ENCODE measurements at regions not wholly inside any gene's neighbourhood (a gene's known extent, or its start where the extent isn't known, plus 50 kb on each side); places are given as distances from the start of the nearest gene placed in this dataset.

GRCh38 chr13:30126903-30127428, 180.4 kb downstream of the KATNAL1 start:
- no peak for FAIRE-seq

GRCh38 chr13:30125422-30126073, 181.8 kb downstream of the KATNAL1 start:
- FAIRE-seq = peak; percentile 94

GRCh38 chr13:30124131-30124768, 183.1 kb downstream of the KATNAL1 start:
- peak; percentile 81 for FAIRE-seq

GRCh38 chr13:30123575-30123974, 183.8 kb downstream of the KATNAL1 start:
- FAIRE-seq = no peak

GRCh38 chr13:30121666-30122065, 185.7 kb downstream of the KATNAL1 start:
- FAIRE-seq = no peak

- no peak for FAIRE-seq
Observed at GRCh38 chr13:30121244-30121643, 186.1 kb downstream of the KATNAL1 start.

- no peak for FAIRE-seq
Observed at GRCh38 chr13:30120133-30120822, 187.1 kb downstream of the KATNAL1 start.

GRCh38 chr13:30119476-30119875, 187.9 kb downstream of the KATNAL1 start:
- FAIRE-seq = no peak

GRCh38 chr13:30116379-30116778, 191.0 kb downstream of the KATNAL1 start:
- FAIRE-seq = no peak

GRCh38 chr13:30115257-30115600, 192.1 kb downstream of the KATNAL1 start:
- no peak for FAIRE-seq

GRCh38 chr13:30114571-30115256, 192.6 kb downstream of the KATNAL1 start:
- no peak for FAIRE-seq

GRCh38 chr13:30113983-30114570, 193.3 kb downstream of the KATNAL1 start:
- no peak for FAIRE-seq

- no peak for FAIRE-seq
Observed at GRCh38 chr13:30113551-30113950, 193.8 kb downstream of the KATNAL1 start.

GRCh38 chr13:30112602-30113435, 194.5 kb downstream of the KATNAL1 start:
- FAIRE-seq = peak; percentile 97

GRCh38 chr13:30111810-30112209, 195.5 kb downstream of the KATNAL1 start:
- FAIRE-seq = no peak

- no peak for FAIRE-seq
Observed at GRCh38 chr13:30110301-30111070, 196.9 kb downstream of the KATNAL1 start.

- peak; percentile 27 for FAIRE-seq
Observed at GRCh38 chr13:30109471-30110135, 197.7 kb downstream of the KATNAL1 start.

- FAIRE-seq = peak; percentile 30
Observed at GRCh38 chr13:30108913-30109237, 198.5 kb downstream of the KATNAL1 start.

- FAIRE-seq = peak; percentile 41
Observed at GRCh38 chr13:30108216-30108912, 199.0 kb downstream of the KATNAL1 start.

GRCh38 chr13:30107521-30108136, 199.7 kb downstream of the KATNAL1 start:
- FAIRE-seq = no peak

Measured in islet of Langerhans (tissue), 1 donor.